Iris pigment epithelial cell (primary cell): ENCODE measurements at regions not wholly inside any gene's neighbourhood (a gene's known extent, or its start where the extent isn't known, plus 50 kb on each side); places are given as distances from the start of the nearest gene placed in this dataset.
"Not testable (repeated sequence)": the region's sequence is repeated elsewhere in the genome, so short reads cannot be mapped to it uniquely, and the experiment has no call there.

ENCODE experiments used
- DNase-seq: peaks from one replicate; pipeline ENCODE4 v3.0.0-alpha.2; 2011; ENCODE audit warnings: low read depth

DNA sequence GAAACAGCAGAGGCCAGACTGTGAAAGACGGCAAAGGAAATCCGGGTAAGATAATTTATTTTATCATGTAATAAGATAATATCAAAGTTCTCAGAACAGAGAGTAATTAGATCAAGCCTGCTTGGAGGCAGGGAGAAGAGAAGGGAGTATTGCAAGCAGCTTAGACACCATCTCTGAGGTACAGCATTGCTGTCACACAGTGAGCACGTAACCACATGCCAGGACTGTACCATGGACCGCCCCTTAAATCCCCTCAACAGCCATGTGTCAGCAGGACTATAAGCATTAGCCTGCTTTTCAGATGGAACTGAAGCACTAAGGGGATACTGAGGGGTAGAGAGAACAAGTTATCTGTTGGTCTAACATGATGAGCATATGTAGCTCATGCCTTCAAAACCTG, 141.5 kb downstream of the C6orf118 start:
- no peak for DNase-seq

GRCh38 chr6:165167311-165167710, 142.1 kb downstream of the C6orf118 start:
- DNase-seq = no peak

- DNase-seq = no peak
Measured at GRCh38 chr6:165163519-165163918, 145.9 kb downstream of the C6orf118 start.

DNA sequence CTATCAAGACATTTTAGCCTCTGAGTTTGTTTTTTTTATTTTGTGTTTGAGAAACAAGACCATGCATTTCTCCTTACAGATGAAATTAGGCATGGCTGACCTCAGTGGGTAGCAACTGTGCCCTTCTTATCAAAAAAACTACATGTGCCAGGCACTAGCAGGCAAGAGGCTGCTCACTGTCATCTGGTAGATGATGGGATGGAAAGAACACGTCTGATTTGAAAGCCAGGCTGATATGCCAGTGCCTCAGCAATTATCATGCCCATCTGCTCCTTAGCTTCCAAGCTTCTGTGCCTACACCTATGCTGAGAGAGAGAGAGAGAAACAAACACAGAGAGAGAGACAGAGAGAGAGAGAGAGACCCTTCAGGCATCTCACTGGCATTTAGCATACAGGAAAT, 149.9 kb downstream of the C6orf118 start:
- DNase-seq = no peak

DNA sequence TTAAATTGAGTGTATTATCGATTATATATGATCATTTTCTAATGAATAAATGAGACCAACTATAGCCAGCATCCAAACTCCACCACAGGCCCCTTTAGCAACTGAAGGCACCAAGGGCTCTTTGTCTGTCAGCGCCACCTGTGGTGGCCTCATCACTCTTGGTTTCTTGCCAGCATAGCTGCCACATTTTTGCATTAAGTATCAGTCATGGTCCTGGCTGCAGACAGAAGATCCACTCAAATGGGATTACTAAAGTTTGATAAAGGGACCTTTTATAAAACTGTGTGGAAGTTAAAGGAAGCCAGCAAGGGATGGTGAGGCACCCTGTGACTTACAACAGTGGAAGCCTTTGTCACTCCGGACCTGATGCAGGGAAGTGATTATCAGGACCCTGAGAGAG, 162.9 kb downstream of the C6orf118 start:
- no peak for DNase-seq

DNA sequence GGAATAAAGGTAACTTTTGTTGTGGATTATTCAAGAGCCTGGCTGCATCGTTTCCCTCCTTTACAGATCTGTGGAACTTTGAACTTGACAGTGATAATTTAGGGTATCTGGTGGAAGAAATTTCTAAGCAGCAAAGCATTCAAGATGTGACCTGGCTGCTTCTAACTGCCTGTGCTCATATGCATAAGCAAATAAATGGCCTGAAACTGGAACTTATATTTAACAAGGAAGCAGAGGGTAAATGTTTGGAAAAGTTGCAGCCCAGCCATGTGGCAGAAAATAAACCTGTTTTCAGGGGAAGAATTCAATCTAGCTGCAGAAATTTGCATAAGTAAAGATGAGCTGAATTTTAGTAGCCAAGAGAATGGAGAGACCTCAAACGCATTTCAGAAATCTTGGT, 173.5 kb downstream of the C6orf118 start:
- DNase-seq = no peak

DNA sequence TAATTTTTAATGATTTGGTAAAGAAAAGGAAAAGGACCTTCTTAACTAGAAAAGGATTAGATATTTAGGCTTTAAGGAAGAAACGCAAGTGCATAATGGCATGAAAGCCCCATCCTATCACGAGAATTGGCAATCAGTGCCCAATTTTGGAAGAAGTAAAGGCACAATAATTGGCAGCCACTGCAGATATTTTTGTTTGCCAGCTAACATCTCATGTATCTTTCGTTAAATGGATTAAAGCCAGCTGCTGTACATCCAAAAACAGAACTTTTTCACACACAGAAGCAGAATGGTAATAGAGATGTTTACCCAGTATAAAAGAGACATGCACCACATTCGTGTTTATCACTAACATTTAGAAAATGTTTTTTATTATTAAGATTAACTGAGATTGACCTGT, 180.3 kb downstream of the C6orf118 start:
- DNase-seq = no peak

- not testable (repeated sequence) for DNase-seq
Measured at GRCh38 chr6:165127743-165128142, 181.7 kb downstream of the C6orf118 start.

GRCh38 chr6:165124681-165125080, 184.7 kb downstream of the C6orf118 start:
- DNase-seq = not testable (repeated sequence)

DNA sequence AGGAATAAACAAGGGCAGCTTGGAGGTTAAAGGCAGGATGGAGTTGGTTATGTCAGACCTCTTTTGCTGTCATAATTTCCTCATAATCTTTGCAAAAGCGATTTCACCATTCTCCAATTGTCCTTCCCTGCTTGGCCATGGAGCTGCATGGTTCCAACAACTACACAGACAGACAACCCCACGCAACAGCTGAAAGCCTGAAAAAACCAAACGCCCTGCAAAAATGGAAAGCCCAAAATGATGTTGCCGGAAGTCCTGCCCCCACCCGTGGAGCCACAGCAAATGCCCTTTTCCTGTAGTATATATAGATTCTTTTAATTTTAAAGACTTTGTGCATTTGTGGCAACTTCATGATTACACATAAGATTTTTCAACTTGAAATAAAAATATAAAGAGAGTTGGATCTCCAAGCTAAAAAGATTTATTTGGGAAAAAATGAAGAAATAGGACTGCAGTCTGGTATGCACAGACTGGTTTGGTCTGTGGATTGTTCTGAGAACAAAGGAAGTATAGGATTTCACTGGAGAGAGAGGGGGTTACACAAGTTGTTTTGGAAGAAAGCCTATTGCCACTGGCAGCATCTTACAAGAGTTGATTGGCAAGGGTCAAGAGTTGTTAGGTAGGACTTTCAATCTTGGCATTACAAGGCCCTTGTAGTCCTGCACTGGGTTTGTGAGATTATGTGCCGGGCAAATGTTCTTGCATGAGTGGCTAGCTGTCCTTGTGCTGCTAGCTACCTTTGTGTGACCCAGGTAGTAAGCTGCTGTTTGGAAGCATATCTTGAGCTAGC, 190.0 kb downstream of the C6orf118 start:
- no peak for DNase-seq

GRCh38 chr6:165118736-165119135, 190.7 kb downstream of the C6orf118 start:
- DNase-seq = no peak

DNA sequence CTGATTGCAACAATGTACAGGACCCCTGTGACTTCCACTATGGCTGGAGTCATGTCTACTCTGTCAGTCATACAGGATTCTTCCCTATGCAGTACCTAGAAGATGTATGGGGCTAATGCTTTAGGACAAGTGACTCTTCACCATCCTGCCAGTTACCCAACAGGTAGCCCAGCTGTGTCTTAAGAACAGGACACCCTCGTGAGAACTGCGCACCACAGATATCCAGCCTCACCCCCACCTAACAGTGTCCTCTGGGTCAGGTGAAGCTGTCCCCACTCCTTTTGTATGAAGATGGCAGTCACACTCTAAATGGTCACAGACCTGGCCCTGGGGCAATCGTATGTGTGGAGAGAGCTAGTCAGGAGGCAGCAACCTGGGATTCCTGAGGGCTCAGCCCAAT, 191.6 kb downstream of the C6orf118 start:
- DNase-seq = no peak

- no peak for DNase-seq
Measured at GRCh38 chr6:165117121-165117520, 192.3 kb downstream of the C6orf118 start.

- no peak for DNase-seq
Measured at GRCh38 chr6:165110860-165111259, 198.5 kb downstream of the C6orf118 start.

DNA sequence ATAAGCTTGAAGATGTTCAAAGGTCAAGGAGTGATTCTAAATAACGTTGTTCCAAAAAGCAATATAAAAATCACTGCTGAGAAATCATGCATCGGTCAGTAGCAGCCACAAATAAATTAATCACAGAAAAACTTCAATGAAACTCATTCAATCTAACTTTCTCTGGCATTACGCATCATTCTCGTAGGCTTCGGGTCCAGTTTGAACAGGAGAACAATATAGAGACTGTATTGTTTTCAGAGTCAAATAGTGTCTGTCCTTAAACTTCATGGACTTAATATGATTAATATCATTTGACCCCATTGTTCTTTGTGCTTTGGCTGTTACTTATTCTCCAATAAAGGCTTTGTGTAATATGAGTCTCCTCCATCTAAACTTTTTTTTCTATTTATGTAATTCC, 200.4 kb downstream of the C6orf118 start:
- no peak for DNase-seq

- DNase-seq = no peak
Measured at GRCh38 chr6:165106261-165106660, 203.1 kb downstream of the C6orf118 start.

- DNase-seq = no peak
Measured at GRCh38 chr6:165098165-165098564, 211.2 kb downstream of the C6orf118 start.

- DNase-seq = no peak
Measured at GRCh38 chr6:165096868-165097267, 212.5 kb downstream of the C6orf118 start.

GRCh38 chr6:165096209-165096608, 213.2 kb downstream of the C6orf118 start:
- DNase-seq = no peak

- no peak for DNase-seq
Measured at GRCh38 chr6:165092881-165093595, 216.4 kb downstream of the C6orf118 start.

DNA sequence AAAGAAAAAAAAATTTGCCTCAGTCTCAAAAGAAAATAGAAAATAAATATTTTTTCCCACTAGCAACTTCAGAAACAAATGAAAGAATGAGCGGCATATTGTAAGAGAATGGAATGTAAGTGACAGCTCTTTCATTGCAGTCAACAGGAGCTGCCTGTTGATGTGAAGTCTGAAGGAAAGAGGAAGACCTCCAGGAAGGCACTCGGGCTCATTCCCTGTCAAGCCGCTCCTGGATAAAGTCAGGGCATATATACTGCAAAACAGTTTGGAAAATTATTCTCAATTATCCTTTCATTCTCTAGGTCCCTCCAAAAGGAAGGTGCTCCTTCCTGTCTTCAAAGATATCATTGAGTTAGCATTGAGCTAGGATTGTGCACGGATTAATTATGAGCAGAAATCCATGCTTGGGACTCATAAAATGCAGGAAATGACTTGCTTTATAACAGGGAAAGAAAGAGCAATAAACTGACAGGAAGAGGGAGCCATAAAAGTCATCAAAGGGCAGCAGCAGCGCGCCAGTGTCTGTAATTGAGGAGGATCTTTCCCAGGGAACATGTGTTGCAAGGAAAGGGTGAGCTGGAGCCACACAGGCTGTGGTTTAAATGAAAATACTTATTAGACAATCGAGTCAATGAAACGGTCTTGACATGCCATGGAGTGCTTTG, 218.2 kb downstream of the C6orf118 start:
- DNase-seq = no peak

DNA sequence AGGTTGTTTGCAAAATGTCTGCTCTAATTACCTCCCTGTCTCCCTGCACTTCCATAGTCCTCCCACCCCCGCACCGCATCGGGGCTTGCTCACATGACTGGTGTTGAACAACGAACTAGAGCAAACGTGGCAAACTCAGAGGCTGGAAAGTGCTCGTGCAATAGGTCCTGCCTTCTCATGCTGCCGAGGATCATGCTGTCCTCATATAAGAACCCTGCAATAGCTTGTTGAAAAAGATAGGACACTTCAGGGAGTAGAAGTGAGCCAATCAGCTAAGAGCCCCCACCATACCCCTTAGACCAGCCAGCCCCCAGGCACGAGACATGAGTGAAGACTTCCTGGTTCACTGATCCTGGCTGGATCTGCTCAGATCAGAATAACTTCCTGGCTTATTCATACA, 219.2 kb downstream of the C6orf118 start:
- no peak for DNase-seq

DNA sequence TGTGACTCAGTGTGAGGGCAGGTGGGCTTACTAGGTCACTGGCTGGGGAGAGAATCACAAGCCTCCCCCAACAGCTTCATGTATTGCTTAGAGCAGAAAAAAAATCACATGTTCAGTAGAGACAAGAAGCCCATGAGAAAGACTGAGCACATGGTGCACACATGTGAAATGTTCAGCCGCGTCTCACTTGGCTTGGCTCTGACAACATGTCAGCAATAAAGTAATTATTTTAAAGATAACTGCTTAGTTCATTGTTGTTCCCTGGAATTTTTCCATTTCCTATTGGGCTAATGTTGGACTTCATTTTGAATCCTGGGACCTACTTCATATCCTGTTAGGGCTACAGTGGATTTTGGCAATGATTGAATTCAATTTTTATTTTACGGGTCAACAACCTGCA, 222.6 kb downstream of the C6orf118 start:
- no peak for DNase-seq
